KMS-11 (cell line): ENCODE measurements at regions not wholly inside any gene's neighbourhood (a gene's known extent, or its start where the extent isn't known, plus 50 kb on each side); places are given as distances from the start of the nearest gene placed in this dataset.
"Not testable (repeated sequence)": the region's sequence is repeated elsewhere in the genome, so short reads cannot be mapped to it uniquely, and the experiment has no call there.

Source experiments
- H2AFZ ChIP-seq: fragments of 200-600 bp; sonication (generic); 2 replicates; pipeline ENCODE4 v1.6.1; 2016; ENCODE audit warnings: antibody characterized with exemption, mixed run types, low read depth
- H3K27ac ChIP-seq: fragments of 200-600 bp; sonication (generic); 2 replicates; pipeline ENCODE4 v1.6.1; 2016; ENCODE audit warnings: mild to moderate bottlenecking, mixed run types
- H3K27me3 ChIP-seq: fragments of 200-600 bp; sonication (generic); 2 replicates; pipeline ENCODE4 v1.6.1; 2017; ENCODE audit warnings: mild to moderate bottlenecking, low read depth, mixed run types, moderate library complexity; ENCODE audit not compliant: insufficient read depth
- H3K36me3 ChIP-seq: fragments of 200-600 bp; sonication (generic); 2 replicates; pipeline ENCODE4 v1.6.1; 2017; ENCODE audit warnings: mild to moderate bottlenecking, mixed run types; ENCODE audit not compliant: insufficient read depth
- H3K4me1 ChIP-seq: fragments of 200-600 bp; sonication (generic); 2 replicates; pipeline ENCODE4 v1.6.1; 2016; ENCODE audit warnings: mild to moderate bottlenecking, low read depth, mixed run types; ENCODE audit not compliant: poor library complexity, severe bottlenecking
- H3K4me2 ChIP-seq: fragments of 200-600 bp; sonication (generic); 2 replicates; pipeline ENCODE4 v1.7.0; 2016; ENCODE audit warnings: mild to moderate bottlenecking, mixed run types
- H3K4me3 ChIP-seq: fragments of 200-600 bp; sonication (generic); IDR thresholded peaks from 2 replicates; pipeline ENCODE4 v1.6.1; 2017; ENCODE audit warnings: low read depth, low read length, mixed read lengths; ENCODE audit not compliant: insufficient read depth
- H3K79me2 ChIP-seq: fragments of 200-600 bp; sonication (generic); 2 replicates; pipeline ENCODE4 v1.6.1; 2016; ENCODE audit warnings: low read depth, mixed run types; ENCODE audit not compliant: insufficient read depth
- H3K9ac ChIP-seq: fragments of 200-600 bp; sonication (generic); 2 replicates; pipeline ENCODE4 v1.6.1; 2016; ENCODE audit warnings: mild to moderate bottlenecking, mixed run types
- H4K20me1 ChIP-seq: fragments of 200-600 bp; sonication (generic); 2 replicates; pipeline ENCODE4 v1.6.1; 2016; ENCODE audit warnings: mild to moderate bottlenecking, mixed run types; ENCODE audit not compliant: insufficient read depth
- CTCF ChIP-seq: fragments of 200-600 bp; sonication (generic); conservative IDR thresholded peaks from 2 replicates; pipeline ENCODE4 v1.6.1; 2017; ENCODE audit warnings: low read depth, mild to moderate bottlenecking, antibody characterized with exemption, low read length, moderate library complexity, mixed read lengths

DNA sequence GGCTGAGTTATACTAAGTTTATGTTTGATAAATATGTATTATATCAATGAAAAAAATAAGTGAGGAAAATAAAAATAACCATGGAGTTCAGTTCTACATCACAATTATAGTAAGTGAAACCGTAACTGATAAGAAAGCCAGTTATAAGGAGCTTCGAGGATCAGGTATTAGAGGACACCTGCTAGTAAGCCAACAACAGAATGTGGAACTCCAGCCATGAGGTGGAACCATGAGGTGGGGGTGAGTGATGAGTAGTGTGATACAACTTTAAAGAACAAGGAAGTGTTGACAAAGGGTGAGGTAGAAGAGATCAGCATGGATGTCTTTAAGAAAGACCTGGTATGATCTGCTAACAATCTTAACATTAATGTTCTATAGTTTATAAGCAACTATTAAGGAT is 452.9 kb downstream of the GUCY1A2 start:
- Histone ChIP-seq H3K4me2 (no peak overlapping the region), H3K4me1 (no peaks in the 10 kb centered on the region), H3K36me3 (no peaks in the 10 kb centered on the region), H3K27ac (no peak overlapping the region), H4K20me1 (no peaks in the 10 kb centered on the region), H2AFZ (no peak overlapping the region), H3K9ac (no peak overlapping the region), H3K4me3 (no peak overlapping the region), H3K27me3 (no peaks in the 10 kb centered on the region), H3K79me2 (no peaks in the 10 kb centered on the region)
- TF ChIP-seq CTCF = no peak

DNA sequence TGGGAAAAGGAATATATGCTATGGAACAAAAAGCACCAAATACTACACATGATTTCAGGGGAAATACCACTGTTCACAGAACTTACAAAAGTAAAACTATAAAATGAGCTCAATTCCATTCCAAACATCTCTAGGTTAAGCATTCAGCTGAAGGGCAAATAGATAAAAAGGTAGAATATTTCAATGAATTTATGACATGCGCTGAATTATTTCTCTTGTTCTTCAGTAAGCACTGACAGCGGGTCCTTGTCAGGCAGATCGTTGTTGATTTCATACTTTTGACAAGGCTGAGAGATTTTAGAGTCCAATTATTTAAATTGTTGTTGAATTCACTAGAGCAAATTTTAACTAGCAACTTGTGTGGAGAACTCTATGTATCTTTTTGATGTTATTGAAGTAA is 449.6 kb downstream of the GUCY1A2 start:
- TF ChIP-seq CTCF = no peak
- Histone ChIP-seq H3K36me3 (no peaks in the 10 kb centered on the region), H3K79me2 (no peaks in the 10 kb centered on the region), H3K4me3 (no peak overlapping the region), H3K4me1 (no peaks in the 10 kb centered on the region), H3K4me2 (no peak overlapping the region), H3K27ac (no peak overlapping the region), H3K9ac (no peak overlapping the region), H2AFZ (no peak overlapping the region), H3K27me3 (no peaks in the 10 kb centered on the region), H4K20me1 (no peaks in the 10 kb centered on the region)

- H4K20me1 ChIP-seq, H3K36me3 ChIP-seq, H3K4me3 ChIP-seq, H3K79me2 ChIP-seq, H3K4me2 ChIP-seq, H3K27me3 ChIP-seq, H2AFZ ChIP-seq, H3K27ac ChIP-seq, H3K9ac ChIP-seq, H3K4me1 ChIP-seq: not testable (repeated sequence)
Measured at GRCh38 chr11:106577384-106577783, 440.9 kb downstream of the GUCY1A2 start.

DNA sequence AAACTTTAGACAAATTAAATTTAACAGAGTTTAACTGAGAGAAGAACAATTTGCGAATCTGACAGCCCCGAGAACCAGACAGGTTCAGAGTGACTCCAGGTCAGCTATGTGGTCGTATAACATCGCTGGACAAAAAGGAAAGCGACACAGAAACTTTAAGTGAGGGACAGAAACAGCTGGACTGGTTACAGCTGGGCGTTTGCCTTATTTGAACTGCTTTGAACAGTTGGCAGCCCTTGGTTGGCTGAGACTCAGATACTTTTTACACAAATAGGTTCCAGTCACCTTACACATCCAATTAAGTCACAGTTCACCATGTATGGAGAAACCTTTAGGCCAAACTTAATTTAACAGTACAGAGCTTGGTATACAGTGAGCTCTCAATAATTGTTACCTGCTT is 436.9 kb downstream of the GUCY1A2 start:
- no peaks in the 10 kb centered on the region for H4K20me1 ChIP-seq
- no peaks in the 10 kb centered on the region for H3K27me3 ChIP-seq
- no peaks in the 10 kb centered on the region for H3K79me2 ChIP-seq
- no peak overlapping the region for H3K27ac ChIP-seq
- H3K4me2 ChIP-seq = no peak overlapping the region
- H3K4me1 ChIP-seq = no peaks in the 10 kb centered on the region
- no peak for TF ChIP-seq CTCF
- no peak overlapping the region for H3K9ac ChIP-seq
- H2AFZ ChIP-seq = no peak overlapping the region
- no peak overlapping the region for H3K4me3 ChIP-seq
- no peaks in the 10 kb centered on the region for H3K36me3 ChIP-seq

DNA sequence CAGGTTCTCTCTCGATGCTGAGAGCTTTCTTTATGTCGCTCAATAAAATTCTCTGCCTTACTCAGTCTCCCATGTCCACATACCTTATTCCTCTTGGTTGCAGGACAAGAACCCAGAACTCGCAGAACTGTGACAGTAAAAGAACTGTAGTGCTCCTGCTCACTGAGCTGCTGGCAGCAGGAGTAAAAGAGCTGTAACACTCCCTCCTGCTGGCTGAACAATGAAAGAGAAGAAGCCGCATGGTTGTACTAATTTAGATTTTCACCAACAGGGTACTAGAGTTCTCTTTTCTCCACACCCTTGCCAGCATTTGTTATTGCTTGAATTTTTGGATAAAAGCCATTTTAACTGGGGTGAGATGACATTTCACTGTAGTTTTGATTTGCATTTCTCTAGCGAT is 433.2 kb downstream of the GUCY1A2 start:
- Histone ChIP-seq H3K27ac (no peak overlapping the region), H2AFZ (no peak overlapping the region), H3K36me3 (no peaks in the 10 kb centered on the region), H3K4me1 (no peaks in the 10 kb centered on the region), H3K79me2 (no peaks in the 10 kb centered on the region), H3K4me2 (no peak overlapping the region), H3K9ac (no peak overlapping the region), H4K20me1 (no peaks in the 10 kb centered on the region), H3K27me3 (no peaks in the 10 kb centered on the region), H3K4me3 (no peak overlapping the region)
- no peak for TF ChIP-seq CTCF
